ENCODE measurements at regions not wholly inside any gene's neighbourhood (a gene's known extent, or its start where the extent isn't known, plus 50 kb on each side); places are given as distances from the start of the nearest gene placed in this dataset.

GRCh38 chr16:86293906-86294305 is 216.4 kb upstream of the FOXF1 start:
- no peak for DNase-seq (ENCODE audit: low spot score)

- DNase-seq (ENCODE audit: low spot score): peak; percentile 54
Measured at GRCh38 chr16:86294535-86295196, 215.7 kb upstream of the FOXF1 start.

- no peak for DNase-seq (ENCODE audit: low spot score)
Measured at GRCh38 chr16:86296256-86296655, 214.1 kb upstream of the FOXF1 start.

- DNase-seq (ENCODE audit: low spot score): no peak
Measured at GRCh38 chr16:86297391-86297790, 212.9 kb upstream of the FOXF1 start.

- peak; percentile 42 for DNase-seq (ENCODE audit: low spot score)
Measured at GRCh38 chr16:86297866-86298757, 212.2 kb upstream of the FOXF1 start.

GRCh38 chr16:86298758-86299134 is 211.6 kb upstream of the FOXF1 start:
- DNase-seq (ENCODE audit: low spot score): peak; percentile 44

GRCh38 chr16:86299882-86300610 is 210.3 kb upstream of the FOXF1 start:
- DNase-seq (ENCODE audit: low spot score): no peak

- no peak for DNase-seq (ENCODE audit: low spot score)
Measured at GRCh38 chr16:86300746-86301481, 209.4 kb upstream of the FOXF1 start.

GRCh38 chr16:86302421-86303109 is 207.8 kb upstream of the FOXF1 start:
- DNase-seq (ENCODE audit: low spot score): no peak

- DNase-seq (ENCODE audit: low spot score): peak; percentile 37
Measured at GRCh38 chr16:86303787-86304678, 206.3 kb upstream of the FOXF1 start.

- DNase-seq (ENCODE audit: low spot score): no peak
Measured at GRCh38 chr16:86304868-86305267, 205.5 kb upstream of the FOXF1 start.

GRCh38 chr16:86305440-86305839 is 204.9 kb upstream of the FOXF1 start:
- DNase-seq (ENCODE audit: low spot score): no peak

- DNase-seq (ENCODE audit: low spot score): no peak
Measured at GRCh38 chr16:86306011-86306644, 204.2 kb upstream of the FOXF1 start.

- no peak for DNase-seq (ENCODE audit: low spot score)
Measured at GRCh38 chr16:86306811-86307513, 203.4 kb upstream of the FOXF1 start.

- no peak for DNase-seq (ENCODE audit: low spot score)
Measured at GRCh38 chr16:86307514-86307903, 202.8 kb upstream of the FOXF1 start.

GRCh38 chr16:86308514-86308913 is 201.8 kb upstream of the FOXF1 start:
- no peak for DNase-seq (ENCODE audit: low spot score)

GRCh38 chr16:86313631-86314030 is 196.7 kb upstream of the FOXF1 start:
- DNase-seq (ENCODE audit: low spot score): no peak

GRCh38 chr16:86314402-86315025 is 195.8 kb upstream of the FOXF1 start:
- DNase-seq (ENCODE audit: low spot score): no peak
